ENCODE measurements at regions not wholly inside any gene's neighbourhood (a gene's known extent, or its start where the extent isn't known, plus 50 kb on each side); places are given as distances from the start of the nearest gene placed in this dataset.

- no peak overlapping the region for H3K27ac ChIP-seq (ENCODE audit: low read depth, low read length)
- H3K4me2 ChIP-seq (ENCODE audit: insufficient read depth, low read length) = no peak overlapping the region
- no peaks in the 10 kb centered on the region for H3K4me1 ChIP-seq (ENCODE audit: insufficient read depth, low read length)
- no peak overlapping the region for H3K4me3 ChIP-seq (ENCODE audit: insufficient read depth, low read length)
- peak; percentile 14 for DNase-seq (ENCODE audit: insufficient read length, low spot score, missing footprints)
- no peaks in the 10 kb centered on the region for H3K9me3 ChIP-seq (ENCODE audit: low read depth, low read length)
- no peaks in the 10 kb centered on the region for H4K20me1 ChIP-seq (ENCODE audit: insufficient read depth, low read length)
- H2AFZ ChIP-seq (ENCODE audit: low read length) = no peak overlapping the region
- H3K27me3 ChIP-seq (ENCODE audit: insufficient read depth, low read length) = no peaks in the 10 kb centered on the region
- no peaks in the 10 kb centered on the region for H3K36me3 ChIP-seq (ENCODE audit: insufficient read depth, low read length)
- no peak for TF ChIP-seq CTCF (IDR thresholded peaks at IDR 0.05; ENCODE audit: extremely low read depth, low read depth, low read length)
- H3K79me2 ChIP-seq (ENCODE audit: insufficient read depth, low read length) = no peaks in the 10 kb centered on the region
Measured at GRCh38 chr3:144556392-144556791, 584.8 kb downstream of the DIPK2A start.

- no peaks in the 10 kb centered on the region for H3K36me3 ChIP-seq (ENCODE audit: insufficient read depth, low read length)
- H3K27me3 ChIP-seq (ENCODE audit: insufficient read depth, low read length) = no peaks in the 10 kb centered on the region
- H3K79me2 ChIP-seq (ENCODE audit: insufficient read depth, low read length) = no peaks in the 10 kb centered on the region
- H3K4me1 ChIP-seq (ENCODE audit: insufficient read depth, low read length) = no peaks in the 10 kb centered on the region
- DNase-seq (ENCODE audit: insufficient read length, low spot score, missing footprints) = peak; percentile 3
- H4K20me1 ChIP-seq (ENCODE audit: insufficient read depth, low read length) = no peaks in the 10 kb centered on the region
- no peak overlapping the region for H3K4me2 ChIP-seq (ENCODE audit: insufficient read depth, low read length)
- H3K9me3 ChIP-seq (ENCODE audit: low read depth, low read length) = no peaks in the 10 kb centered on the region
- H3K4me3 ChIP-seq (ENCODE audit: insufficient read depth, low read length) = no peak overlapping the region
- H2AFZ ChIP-seq (ENCODE audit: low read length) = no peak overlapping the region
- no peak for TF ChIP-seq CTCF (IDR thresholded peaks at IDR 0.05; ENCODE audit: extremely low read depth, low read depth, low read length)
- no peak overlapping the region for H3K27ac ChIP-seq (ENCODE audit: low read depth, low read length)
Measured at GRCh38 chr3:144557515-144557914, 585.9 kb downstream of the DIPK2A start.

GRCh38 chr3:144564011-144564410, 592.4 kb downstream of the DIPK2A start:
- TF ChIP-seq CTCF (IDR thresholded peaks at IDR 0.05; ENCODE audit: extremely low read depth, low read depth, low read length) = no peak
- Histone ChIP-seq H4K20me1 (ENCODE audit: insufficient read depth, low read length) (no peaks in the 10 kb centered on the region), H3K36me3 (ENCODE audit: insufficient read depth, low read length) (no peaks in the 10 kb centered on the region), H3K9me3 (ENCODE audit: low read depth, low read length) (no peaks in the 10 kb centered on the region), H3K4me3 (ENCODE audit: insufficient read depth, low read length) (no peak overlapping the region), H3K27me3 (ENCODE audit: insufficient read depth, low read length) (no peaks in the 10 kb centered on the region), H3K4me2 (ENCODE audit: insufficient read depth, low read length) (no peak overlapping the region), H3K79me2 (ENCODE audit: insufficient read depth, low read length) (no peaks in the 10 kb centered on the region), H2AFZ (ENCODE audit: low read length) (peak overlapping the region; percentile 29), H3K27ac (ENCODE audit: low read depth, low read length) (no peak overlapping the region), H3K4me1 (ENCODE audit: insufficient read depth, low read length) (no peaks in the 10 kb centered on the region)
- no peak for DNase-seq (ENCODE audit: insufficient read length, low spot score, missing footprints)

GRCh38 chr3:144566320-144566719, 594.7 kb downstream of the DIPK2A start:
- Histone ChIP-seq H3K4me3 (ENCODE audit: insufficient read depth, low read length) (no peak overlapping the region), H3K36me3 (ENCODE audit: insufficient read depth, low read length) (no peaks in the 10 kb centered on the region), H3K27ac (ENCODE audit: low read depth, low read length) (no peak overlapping the region), H3K79me2 (ENCODE audit: insufficient read depth, low read length) (no peaks in the 10 kb centered on the region), H3K4me2 (ENCODE audit: insufficient read depth, low read length) (no peak overlapping the region), H3K9me3 (ENCODE audit: low read depth, low read length) (no peaks in the 10 kb centered on the region), H3K4me1 (ENCODE audit: insufficient read depth, low read length) (no peaks in the 10 kb centered on the region), H2AFZ (ENCODE audit: low read length) (no peak overlapping the region), H3K27me3 (ENCODE audit: insufficient read depth, low read length) (no peaks in the 10 kb centered on the region), H4K20me1 (ENCODE audit: insufficient read depth, low read length) (no peaks in the 10 kb centered on the region)
- no peak for DNase-seq (ENCODE audit: insufficient read length, low spot score, missing footprints)
- TF ChIP-seq CTCF (IDR thresholded peaks at IDR 0.05; ENCODE audit: extremely low read depth, low read depth, low read length) = no peak

Data from osteoblast (primary cell).